CD4-positive, alpha-beta T cell (primary cell): ENCODE measurements at regions not wholly inside any gene's neighbourhood (a gene's known extent, or its start where the extent isn't known, plus 50 kb on each side); places are given as distances from the start of the nearest gene placed in this dataset.

Source experiments
- ATAC-seq: fragments of 200-7000 bp; cut with Tn5 transposase; one replicate; pipeline ENCODE4 v1.10.0; 2022; ENCODE audit warnings: mild to moderate bottlenecking; ENCODE audit not compliant: poor library complexity
- CTCF ChIA-PET: fragments of 350-600 bp; sonication (Branson Sonifier 250); formaldehyde crosslinking; loops from one replicate; lab custom pipeline; 2021; ENCODE audit warnings: antibody characterized with exemption, inconsistent platforms; lab: Charles Lee
- POLR2A ChIA-PET: fragments of 350-600 bp; sonication (Branson Sonifier 250); formaldehyde crosslinking; loops from one replicate; lab custom pipeline; 2021; ENCODE audit warnings: antibody characterized with exemption, inconsistent platforms; lab: Charles Lee
- DNase-seq, 14 experiments: peaks; one replicate each; pipeline ENCODE4 v3.0.0-alpha.2; 2013 to 2020; ENCODE audit warnings: mixed read lengths in 2 of 14
- H3K27ac ChIP-seq, 2 donors: one replicate each; pipeline versions ENCODE4 v1.5.1 to v1.7.0; 2013; ENCODE audit warnings: low read length in 2 of 2, low read depth in 1 of 2, mild to moderate bottlenecking in 1 of 2
- H3K27me3 ChIP-seq, 2 experiments: 1 replicate in 1 of 2; 2 replicates in 1 of 2; pipeline versions ENCODE4 v1.6.1 to v1.7.0; 2013; ENCODE audit warnings: low read length in 2 of 2, control low read depth in 1 of 2, mild to moderate bottlenecking in 1 of 2, moderate library complexity in 1 of 2; ENCODE audit not compliant: insufficient read depth in 2 of 2, control insufficient read depth in 1 of 2
- H3K36me3 ChIP-seq: one replicate; pipeline ENCODE4 v1.6.1; 2013; ENCODE audit warnings: low read length, control low read depth; ENCODE audit not compliant: insufficient read depth
- H3K4me1 ChIP-seq: one replicate; pipeline ENCODE4 v1.6.1; 2013; ENCODE audit warnings: low read length, control low read depth; ENCODE audit not compliant: insufficient read depth
- H3K4me3 ChIP-seq: one replicate; pipeline ENCODE4 v1.5.1; 2013; ENCODE audit warnings: mild to moderate bottlenecking, low read length, moderate library complexity
- H3K9me3 ChIP-seq, 2 experiments: 1 replicate in 1 of 2; 2 replicates in 1 of 2; pipeline versions ENCODE4 v1.6.1 to v1.7.0; 2013; ENCODE audit warnings: low read length in 2 of 2, mild to moderate bottlenecking in 2 of 2, control low read depth in 1 of 2, moderate library complexity in 1 of 2; ENCODE audit not compliant: control insufficient read depth in 1 of 2, insufficient read depth in 1 of 2
- H3K27ac Mint-ChIP-seq: one replicate; pipeline ENCODE4 v1.8.0; 2020; ENCODE audit warnings: mixed read lengths
- H3K27me3 Mint-ChIP-seq: one replicate; pipeline ENCODE4 v1.8.0; 2021; ENCODE audit warnings: mixed read lengths
- H3K36me3 Mint-ChIP-seq: one replicate; pipeline ENCODE4 v1.8.0; 2021; ENCODE audit warnings: low read depth, mixed read lengths
- H3K4me1 Mint-ChIP-seq: one replicate; pipeline ENCODE4 v1.8.0; 2021; ENCODE audit warnings: low read depth, mixed read lengths
- H3K4me3 Mint-ChIP-seq: one replicate; pipeline ENCODE4 v1.8.0; 2020; ENCODE audit warnings: mild to moderate bottlenecking, mixed read lengths
- H3K9me3 Mint-ChIP-seq: one replicate; pipeline ENCODE4 v1.8.0; 2020; ENCODE audit warnings: mixed read lengths
- intact Hi-C, 2 experiments: fragments of 100-400 bp; cut with DNase I in 1 of 2; cut with micrococcal nuclease in 1 of 2; formaldehyde crosslinking; loops; one replicate each; pipeline versions ENCODE4 v1.15.1 to v1.9.0; 2023 to 2025; cut with DNase I, micrococcal nuclease
- TF ChIP-seq, protein P1 (sequence below): fragments of 200-600 bp; IDR thresholded peaks from one replicate; pipeline ENCODE4 v1.8.0; 2022; ENCODE audit warnings: antibody characterized with exemption, mild to moderate bottlenecking

DNA sequence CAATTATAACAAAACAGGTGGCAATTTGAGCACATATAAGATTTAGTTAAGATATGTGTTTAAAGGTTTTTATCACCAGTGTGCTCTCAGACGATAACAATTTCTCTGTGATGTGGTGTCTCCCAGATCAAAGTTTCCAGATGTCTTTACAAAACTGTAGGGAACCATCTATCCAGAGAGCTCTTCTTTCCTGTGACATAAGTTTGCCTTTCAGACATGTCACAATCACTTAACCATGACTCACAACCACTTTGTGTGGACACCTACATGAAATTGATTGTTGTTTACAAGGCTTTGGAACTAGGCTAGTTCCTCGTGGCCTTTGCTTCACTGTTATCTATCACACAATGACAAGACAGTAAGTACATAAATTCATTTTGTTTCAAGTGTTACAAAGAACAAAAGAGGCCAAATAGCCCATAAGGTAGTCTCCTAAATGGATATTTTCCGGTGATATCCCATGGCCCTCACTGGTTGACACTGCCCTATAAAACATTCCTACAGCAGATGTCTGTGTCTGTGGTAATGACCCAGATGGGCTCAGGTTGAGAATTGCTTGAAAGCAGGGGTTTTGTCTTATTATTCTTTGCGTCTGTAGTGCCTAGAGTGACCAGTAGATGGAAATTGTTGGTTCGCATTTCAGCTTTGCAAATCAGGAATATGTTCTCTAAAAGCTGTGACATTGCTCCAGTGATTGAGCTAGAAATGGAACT is 297.8 kb upstream of the FAM241A start:
- H3K9me3 Mint-ChIP-seq: peaks cover 2% of the 10 kb centered on the region
- no peaks in the 10 kb centered on the region for H3K36me3 Mint-ChIP-seq
- Histone ChIP-seq H3K27me3 (no peaks in the 10 kb centered on the region), H3K9me3 (no peaks in the 10 kb centered on the region), H3K36me3 (no peaks in the 10 kb centered on the region), H3K4me1 (no peaks in the 10 kb centered on the region), H3K27ac (no peak overlapping the region), H3K4me3 (no peak overlapping the region)
- no peak overlapping the region for H3K4me3 Mint-ChIP-seq
- POLR2A ChIA-PET: no interaction called here
- H3K27me3 Mint-ChIP-seq: no peaks in the 10 kb centered on the region
- TF ChIP-seq, protein P1, sequence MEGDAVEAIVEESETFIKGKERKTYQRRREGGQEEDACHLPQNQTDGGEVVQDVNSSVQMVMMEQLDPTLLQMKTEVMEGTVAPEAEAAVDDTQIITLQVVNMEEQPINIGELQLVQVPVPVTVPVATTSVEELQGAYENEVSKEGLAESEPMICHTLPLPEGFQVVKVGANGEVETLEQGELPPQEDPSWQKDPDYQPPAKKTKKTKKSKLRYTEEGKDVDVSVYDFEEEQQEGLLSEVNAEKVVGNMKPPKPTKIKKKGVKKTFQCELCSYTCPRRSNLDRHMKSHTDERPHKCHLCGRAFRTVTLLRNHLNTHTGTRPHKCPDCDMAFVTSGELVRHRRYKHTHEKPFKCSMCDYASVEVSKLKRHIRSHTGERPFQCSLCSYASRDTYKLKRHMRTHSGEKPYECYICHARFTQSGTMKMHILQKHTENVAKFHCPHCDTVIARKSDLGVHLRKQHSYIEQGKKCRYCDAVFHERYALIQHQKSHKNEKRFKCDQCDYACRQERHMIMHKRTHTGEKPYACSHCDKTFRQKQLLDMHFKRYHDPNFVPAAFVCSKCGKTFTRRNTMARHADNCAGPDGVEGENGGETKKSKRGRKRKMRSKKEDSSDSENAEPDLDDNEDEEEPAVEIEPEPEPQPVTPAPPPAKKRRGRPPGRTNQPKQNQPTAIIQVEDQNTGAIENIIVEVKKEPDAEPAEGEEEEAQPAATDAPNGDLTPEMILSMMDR: no peak
- CTCF ChIA-PET: no interaction called here
- intact Hi-C loops: no loop called here
- no peaks in the 10 kb centered on the region for H3K4me1 Mint-ChIP-seq
- H3K27ac Mint-ChIP-seq: no peak overlapping the region
- ATAC-seq: no peak
- DNase-seq: no peak

- CTCF ChIA-PET: no interaction called here
- Histone ChIP-seq H3K4me1 (no peaks in the 10 kb centered on the region), H3K27me3 (no peaks in the 10 kb centered on the region), H3K27ac (no peak overlapping the region), H3K4me3 (no peak overlapping the region), H3K9me3 (no peaks in the 10 kb centered on the region), H3K36me3 (no peaks in the 10 kb centered on the region)
- POLR2A ChIA-PET: no interaction called here
- Mint-ChIP-seq H3K9me3 (no peaks in the 10 kb centered on the region), H3K36me3 (no peaks in the 10 kb centered on the region), H3K4me1 (no peaks in the 10 kb centered on the region), H3K4me3 (no peak overlapping the region), H3K27ac (no peak overlapping the region), H3K27me3 (no peaks in the 10 kb centered on the region)
- DNase-seq: no peak
- TF ChIP-seq, protein P1: no peak
- ATAC-seq: no peak
- intact Hi-C loops: no loop called here
Measured at GRCh38 chr4:111849746-111850284, 295.4 kb upstream of the FAM241A start.

DNA sequence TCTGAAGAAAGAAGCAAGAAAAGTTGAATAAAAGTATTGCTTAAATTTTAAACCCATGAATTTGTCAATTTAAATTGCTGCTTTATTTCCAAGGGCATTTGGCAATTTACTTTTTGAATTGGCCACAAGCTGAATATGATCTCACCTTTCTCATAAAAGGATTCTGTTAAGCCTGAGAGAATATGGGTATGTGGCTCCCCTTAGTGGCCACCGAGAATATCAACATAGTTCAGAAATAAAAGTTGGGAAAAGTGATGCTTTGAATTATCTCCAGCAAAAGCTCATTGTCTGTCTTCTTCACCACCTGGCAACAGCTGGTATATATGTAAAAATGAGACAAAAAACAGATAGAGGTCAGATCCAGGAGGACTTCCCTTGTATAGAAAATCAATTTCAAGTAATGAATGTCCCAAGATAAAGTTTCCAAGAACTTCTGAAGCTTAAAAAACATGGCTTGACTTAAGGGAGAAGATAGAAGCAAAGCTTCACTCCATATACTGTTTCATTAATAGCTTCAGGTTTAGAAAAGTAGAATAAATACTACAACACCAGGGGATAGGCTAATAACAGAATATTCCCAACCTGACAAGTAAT is 290.7 kb upstream of the FAM241A start:
- Histone ChIP-seq H3K36me3 (no peaks in the 10 kb centered on the region), H3K4me1 (no peaks in the 10 kb centered on the region), H3K4me3 (no peak overlapping the region), H3K27ac (no peak overlapping the region), H3K27me3 (no peaks in the 10 kb centered on the region), H3K9me3 (no peaks in the 10 kb centered on the region)
- Mint-ChIP-seq H3K27me3 (peaks cover 6% of the 10 kb centered on the region), H3K36me3 (no peaks in the 10 kb centered on the region), H3K27ac (no peak overlapping the region), H3K4me3 (no peak overlapping the region), H3K4me1 (no peaks in the 10 kb centered on the region), H3K9me3 (no peaks in the 10 kb centered on the region)
- intact Hi-C loops: no loop called here
- CTCF ChIA-PET: no interaction called here
- no peak for ATAC-seq
- TF ChIP-seq, protein P1: no peak
- POLR2A ChIA-PET: no interaction called here
- DNase-seq: no peak
